ENCODE measurements at regions not wholly inside any gene's neighbourhood (a gene's known extent, or its start where the extent isn't known, plus 50 kb on each side); places are given as distances from the start of the nearest gene placed in this dataset.
"Not testable (repeated sequence)": the region's sequence is repeated elsewhere in the genome, so short reads cannot be mapped to it uniquely, and the experiment has no call there.

GRCh38 chr5:135155616-135156214 is 121.7 kb upstream of the PITX1 start:
- no peak for DNase-seq

DNA sequence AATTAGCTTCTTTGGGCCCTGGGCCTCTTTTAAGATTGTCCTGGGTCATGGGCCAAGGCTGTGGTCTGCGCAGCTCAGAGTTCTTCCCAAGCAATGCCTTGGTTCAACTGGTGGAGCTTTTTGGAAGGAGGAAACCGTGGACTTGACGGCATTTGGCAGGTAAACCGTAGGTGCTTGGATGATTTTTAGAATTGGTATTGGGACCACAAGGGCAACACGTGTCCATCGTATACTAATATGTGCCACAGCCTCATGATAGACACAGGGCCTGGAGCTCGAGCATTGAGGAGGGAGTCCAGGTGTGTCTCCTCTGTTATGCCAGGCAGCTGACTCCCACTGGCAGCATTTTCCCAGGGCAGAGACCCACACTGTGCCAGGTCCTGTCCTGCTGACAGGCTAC is 120.9 kb upstream of the PITX1 start:
- no peak for DNase-seq

DNA sequence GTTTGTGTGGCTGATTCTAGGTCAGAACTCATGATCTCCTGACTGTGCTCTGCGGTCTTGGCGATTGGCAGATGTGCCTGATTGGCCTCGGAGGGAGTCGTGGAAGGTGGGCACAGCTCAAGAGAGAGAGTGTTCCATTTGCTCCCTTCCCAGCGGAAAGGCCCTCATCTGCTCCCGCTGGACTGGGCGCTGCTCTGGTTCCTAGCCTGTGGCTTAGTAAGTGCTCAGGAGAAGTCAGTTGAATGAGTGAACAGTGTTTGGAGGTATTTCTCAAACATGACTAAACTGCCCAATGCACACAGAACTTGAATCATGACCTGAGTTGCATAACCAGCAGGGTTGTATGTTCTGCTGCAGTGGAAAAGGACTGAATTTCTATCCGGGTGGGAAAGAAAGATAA is 120.2 kb upstream of the PITX1 start:
- peak; percentile 42 to 49 for DNase-seq

DNA sequence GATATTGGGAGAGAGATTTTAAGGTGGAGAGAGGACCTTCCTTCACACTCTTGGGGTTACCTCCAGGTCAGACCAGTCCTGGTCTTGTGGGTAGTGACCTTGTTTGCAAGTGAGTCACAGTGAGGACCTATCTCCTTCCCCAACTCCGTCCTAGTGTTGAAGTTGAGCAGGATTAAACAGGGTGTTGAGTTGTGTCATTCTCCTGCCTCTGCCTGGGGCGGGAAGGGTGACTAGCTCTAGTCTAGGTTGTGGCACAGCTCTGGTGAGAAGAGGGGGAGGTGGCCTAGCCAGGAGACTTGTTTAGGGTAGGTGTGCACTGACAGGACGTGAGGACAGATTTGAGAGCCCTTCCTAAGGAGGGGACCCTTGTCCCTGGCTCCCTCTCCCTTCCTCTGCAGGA is 119.6 kb upstream of the PITX1 start:
- no peak for DNase-seq

- no peak for DNase-seq
Measured at GRCh38 chr5:135153259-135153658, 119.2 kb upstream of the PITX1 start.

DNA sequence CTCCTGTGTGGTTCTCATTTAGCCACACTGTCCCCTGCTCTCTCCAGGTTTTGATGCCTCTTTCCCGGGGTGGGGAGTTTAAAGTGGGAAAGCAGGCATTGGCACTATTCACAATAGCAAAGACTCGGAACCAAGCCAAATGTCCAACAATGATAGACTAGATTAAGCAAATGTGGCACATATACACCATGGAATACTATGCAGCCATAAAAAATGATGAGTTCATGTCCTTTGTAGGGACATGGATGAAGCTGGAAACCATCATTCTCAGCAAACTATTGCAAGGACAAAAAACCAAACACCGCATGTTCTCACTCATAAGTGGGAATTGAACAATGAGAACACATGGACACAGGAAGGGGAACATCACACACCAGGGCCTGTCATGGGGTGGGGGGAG is 117.6 kb upstream of the PITX1 start:
- not testable (repeated sequence) for DNase-seq

GRCh38 chr5:135151256-135151655 is 117.2 kb upstream of the PITX1 start:
- DNase-seq, result no peak

DNA sequence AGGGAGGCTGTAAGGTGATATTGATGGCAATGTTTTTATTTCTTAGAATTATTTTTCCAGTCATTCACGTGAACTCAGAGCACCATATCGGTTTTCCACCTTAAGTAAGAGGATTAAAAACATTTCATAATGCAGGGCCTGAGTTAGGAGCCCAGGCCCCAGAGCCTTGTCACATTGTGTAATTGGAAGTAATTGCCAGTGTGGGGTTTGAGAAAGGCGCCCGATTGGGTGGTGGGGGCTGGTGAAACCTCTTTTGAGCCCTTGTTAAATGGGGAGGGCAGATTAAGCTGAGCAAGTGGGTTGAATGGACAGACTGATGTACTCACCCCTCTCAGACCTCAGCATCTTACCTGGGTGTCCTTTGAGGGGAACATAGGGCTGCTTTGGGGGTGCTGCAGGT is 116.7 kb upstream of the PITX1 start:
- DNase-seq, result no peak

GRCh38 chr5:135149956-135150723 is 116.1 kb upstream of the PITX1 start:
- no peak for DNase-seq

DNA sequence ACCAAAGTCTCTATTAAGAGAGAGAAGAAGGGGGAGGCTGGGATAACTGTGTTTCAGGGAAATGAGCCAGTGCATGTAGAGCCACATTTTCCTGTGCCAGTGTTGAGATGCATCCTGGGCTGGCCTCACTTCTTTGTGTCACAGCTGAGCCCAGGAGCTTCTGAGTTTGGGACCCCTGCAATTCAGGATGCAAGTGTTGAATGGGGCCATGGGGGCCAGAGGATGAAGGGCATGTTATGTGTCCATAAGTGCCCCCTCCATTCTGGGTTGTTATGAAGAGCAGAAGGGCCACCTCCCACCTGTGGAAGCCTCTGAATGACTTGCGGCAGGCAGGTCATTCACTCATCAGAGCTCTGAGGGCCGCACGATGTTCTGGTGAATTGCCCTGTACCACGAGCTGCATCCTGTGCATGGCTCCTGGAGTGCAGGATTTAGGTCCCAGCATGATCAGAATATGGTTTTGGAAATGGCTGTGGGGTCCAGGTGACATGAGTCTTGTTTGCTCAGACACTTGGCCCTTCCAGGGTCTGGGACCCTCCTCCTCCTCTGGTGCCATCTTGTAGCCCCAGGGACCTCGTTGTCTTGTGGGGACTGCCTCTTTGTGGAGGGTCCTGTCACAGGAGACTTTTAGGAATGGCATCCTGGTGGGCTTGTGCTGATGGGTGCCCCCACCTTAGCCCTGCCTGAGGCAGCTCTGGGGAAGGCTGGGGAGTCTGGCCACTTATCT is 115.4 kb upstream of the PITX1 start:
- DNase-seq, result no peak

- DNase-seq, result peak in 1 of 2 donors; percentile 20
Measured at GRCh38 chr5:135147294-135148090, 113.5 kb upstream of the PITX1 start.

GRCh38 chr5:135145985-135146384 is 112.0 kb upstream of the PITX1 start:
- no peak for DNase-seq

GRCh38 chr5:135143682-135144081 is 109.7 kb upstream of the PITX1 start:
- DNase-seq, result not testable (repeated sequence)

- DNase-seq, result no peak
Measured at GRCh38 chr5:135141303-135142268, 107.6 kb upstream of the PITX1 start.

- peak; percentile 76 to 87 for DNase-seq
Measured at GRCh38 chr5:135140446-135141204, 106.6 kb upstream of the PITX1 start.

GRCh38 chr5:135139381-135140134 is 105.5 kb upstream of the PITX1 start:
- DNase-seq, result peak; percentile 87 to 91

DNA sequence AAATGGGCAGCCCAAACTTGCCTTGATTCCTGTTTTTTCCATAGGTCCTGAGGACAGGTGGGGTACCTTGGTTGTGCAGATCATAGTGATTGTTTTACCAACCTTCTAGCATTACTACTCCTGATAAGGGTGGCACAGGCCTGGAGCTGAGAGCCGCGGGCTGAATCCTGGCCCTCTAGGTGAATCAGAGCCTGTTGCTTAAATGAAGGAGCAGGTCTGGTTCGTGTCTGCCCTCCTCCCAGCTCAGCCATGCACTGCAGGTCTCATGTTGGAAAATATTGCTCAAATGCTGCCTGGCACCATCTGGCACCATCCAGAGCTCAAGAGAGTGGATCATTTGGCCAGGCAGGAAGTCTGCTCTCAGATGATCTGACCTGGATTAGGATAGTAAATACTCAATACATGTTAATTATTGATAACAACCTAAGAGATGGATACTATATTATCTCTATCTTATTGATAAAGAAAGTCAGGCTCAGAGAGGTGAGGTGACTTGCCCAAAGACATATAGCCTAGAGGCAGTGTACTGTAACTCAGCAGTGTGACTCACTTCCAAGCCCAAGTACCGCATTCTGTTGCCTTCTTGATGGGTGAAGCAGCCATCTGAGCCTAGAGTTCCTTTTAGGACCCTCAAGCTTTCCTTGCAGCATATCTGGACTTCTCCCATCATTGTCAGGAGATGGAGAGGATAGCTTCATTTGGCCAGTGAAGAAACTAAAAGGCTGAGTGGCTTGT is 104.3 kb upstream of the PITX1 start:
- no peak for DNase-seq

DNA sequence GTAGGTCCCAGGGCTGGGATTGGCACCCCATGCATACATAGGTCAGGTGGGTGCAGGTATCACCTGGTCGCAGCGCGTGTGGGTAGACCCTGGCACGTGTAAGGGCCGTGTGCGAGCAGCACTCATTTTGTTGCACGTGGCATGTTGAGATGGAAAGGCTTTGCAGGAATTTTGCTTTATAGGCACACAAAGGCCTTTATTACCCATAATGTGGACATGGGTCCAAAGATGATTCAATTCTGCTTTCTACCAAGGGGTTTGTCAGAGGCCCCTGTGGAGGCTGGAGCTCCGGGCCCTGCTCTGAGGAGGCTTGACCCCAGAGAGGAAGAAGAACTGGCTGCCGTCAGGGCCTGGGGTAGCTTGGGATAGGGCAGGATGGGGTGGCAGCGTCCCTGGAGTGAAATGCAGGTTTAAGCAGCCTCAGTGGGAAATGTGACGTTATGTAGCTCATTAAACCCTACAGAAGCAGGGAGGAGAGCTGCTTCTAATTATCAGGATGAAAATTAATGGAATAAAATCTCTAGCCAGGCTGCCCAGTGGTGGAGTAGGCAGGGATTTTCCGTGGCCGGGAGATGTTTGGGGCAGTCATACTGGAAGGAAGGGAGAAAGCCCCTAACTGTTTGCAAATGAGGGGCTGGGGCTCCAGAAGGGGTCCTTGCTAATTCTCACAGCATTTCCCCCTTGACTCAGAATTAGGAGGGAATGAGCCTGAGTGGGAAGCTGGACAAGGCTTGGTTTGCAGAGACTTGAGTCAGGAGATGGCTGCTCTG is 103.3 kb upstream of the PITX1 start:
- no peak for DNase-seq

- DNase-seq, result no peak
Measured at GRCh38 chr5:135136546-135136945, 102.5 kb upstream of the PITX1 start.

All from inflammatory macrophage treated with lipopolysaccharide for 1 hour (primary cell).